A673 (cell line): ENCODE measurements at regions not wholly inside any gene's neighbourhood (a gene's known extent, or its start where the extent isn't known, plus 50 kb on each side); places are given as distances from the start of the nearest gene placed in this dataset.

Source experiments
- BruUV-seq: library from RNA; stranded (reverse); fragments of 400-500 nt; replicated peaks from 2 replicates; lab custom pipeline; 2021; lab: Mats Ljungman, UMichigan
- CTCF ChIA-PET: fragments of 300-600 bp; sonication (Branson Sonifier 250); formaldehyde crosslinking; loops from one replicate; lab custom pipeline; 2022; ENCODE audit warnings: antibody characterized with exemption; lab: Charles Lee
- POLR2A ChIA-PET: fragments of 300-600 bp; sonication (Branson Sonifier 250); formaldehyde crosslinking; loops from one replicate; lab custom pipeline; 2022; ENCODE audit warnings: antibody characterized with exemption; ENCODE audit not compliant: low non-redundant PET; lab: Charles Lee
- DNase-seq: peaks from one replicate; pipeline ENCODE4 v3.0.0-alpha.2; 2015; ENCODE audit warnings: low spot score
- H3K27ac ChIP-seq: fragments of 200-600 bp; sonication (generic); 2 replicates; pipeline ENCODE4 v1.5.1; 2016; ENCODE audit warnings: mixed run types, low read depth, mild to moderate bottlenecking, mixed read lengths, antibody characterized with exemption, low read length; ENCODE audit not compliant: poor library complexity, severe bottlenecking
- H3K27me3 ChIP-seq: fragments of 200-600 bp; sonication (generic); replicated peaks from 2 replicates; pipeline ENCODE4 v1.6.1; 2017; ENCODE audit warnings: mixed run types, low read depth, mild to moderate bottlenecking, mixed read lengths, antibody characterized with exemption, low read length; ENCODE audit not compliant: insufficient read depth, poor library complexity
- H3K36me3 ChIP-seq: fragments of 200-600 bp; sonication (generic); 2 replicates; pipeline ENCODE4 v1.6.1; 2016; ENCODE audit warnings: mixed run types, mild to moderate bottlenecking, mixed read lengths, antibody characterized with exemption, low read length; ENCODE audit not compliant: insufficient read depth, poor library complexity, severe bottlenecking
- H3K4me1 ChIP-seq: fragments of 200-600 bp; sonication (generic); 2 replicates; pipeline ENCODE4 v1.6.1; 2017; ENCODE audit warnings: mixed run types, mild to moderate bottlenecking, mixed read lengths, antibody characterized with exemption, low read length; ENCODE audit not compliant: insufficient read depth, poor library complexity, severe bottlenecking
- H3K4me3 ChIP-seq: fragments of 200-600 bp; sonication (generic); 2 replicates; pipeline ENCODE4 v1.5.1; 2016; ENCODE audit warnings: low read depth, mixed run types, mild to moderate bottlenecking, mixed read lengths, low read length; ENCODE audit not compliant: poor library complexity, severe bottlenecking
- H3K9me3 ChIP-seq: fragments of 200-600 bp; sonication (generic); 2 replicates; pipeline ENCODE4 v1.6.1; 2016; ENCODE audit warnings: mixed run types, low read depth, mild to moderate bottlenecking, mixed read lengths, antibody characterized with exemption, low read length; ENCODE audit not compliant: poor library complexity, severe bottlenecking
- CTCF ChIP-seq: fragments of 300-800, 200-600 bp; sonication (generic); conservative IDR thresholded peaks from 2 replicates; pipeline ENCODE4 v1.5.1; 2017; ENCODE audit warnings: low read depth, mild to moderate bottlenecking, antibody characterized with exemption, low read length, moderate library complexity, mixed read lengths
- EZH2 ChIP-seq: fragments of 200-600 bp; sonication (generic); IDR thresholded peaks from 2 replicates; pipeline ENCODE4 v1.6.1; 2017; ENCODE audit warnings: borderline replicate concordance, low read depth, mild to moderate bottlenecking, mixed read lengths, antibody characterized with exemption, low read length; ENCODE audit not compliant: poor library complexity, severe bottlenecking
- intact Hi-C: fragments of 100-400 bp; cut with micrococcal nuclease; formaldehyde crosslinking; loops from one replicate; pipeline ENCODE4 v1.10.0; 2022; ENCODE audit not compliant: unreplicated experiment

- Histone ChIP-seq H3K4me1 (no peaks in the 10 kb centered on the region), H3K9me3 (no peaks in the 10 kb centered on the region), H3K4me3 (no peak overlapping the region), H3K27me3 (peaks cover 32% of the 10 kb centered on the region), H3K27ac (no peak overlapping the region), H3K36me3 (no peaks in the 10 kb centered on the region)
- ChIA-PET CTCF (interaction anchor here (0.6 kb wide), 1 partner anchor 175 kb away, joined by 5 read pairs; no protein-coding TSS in a partner anchor), POLR2A (no interaction called here)
- TF ChIP-seq CTCF = no peak
- TF ChIP-seq EZH2 = no peak
- no TSS peak for BruUV-seq
- intact Hi-C loops = no loop called here
- no peak for DNase-seq
These were observed 110.8 kb downstream of the EMP1 start for GRCh38 chr12:13307143-13307816.

- no peaks in the 10 kb centered on the region for H3K36me3 ChIP-seq
- no peaks in the 10 kb centered on the region for H3K9me3 ChIP-seq
- H3K4me3 ChIP-seq = no peak overlapping the region
- no peak for DNase-seq
- no peak overlapping the region for H3K27ac ChIP-seq
- H3K4me1 ChIP-seq = no peaks in the 10 kb centered on the region
- intact Hi-C loops = no loop called here
- ChIA-PET POLR2A (no interaction called here), CTCF (interaction anchor here (0.6 kb wide), 1 partner anchor 157 kb away, joined by 3 read pairs; no protein-coding TSS in a partner anchor)
- no TSS peak for BruUV-seq
- peaks cover 27% of the 10 kb centered on the region for H3K27me3 ChIP-seq
- TF ChIP-seq CTCF (no peak), EZH2 (no peak)
These were observed 108.4 kb downstream of the EMP1 start for GRCh38 chr12:13304924-13305323.

- H3K4me3 ChIP-seq = no peak overlapping the region
- ChIA-PET POLR2A (no interaction called here), CTCF (no interaction called here)
- no peaks in the 10 kb centered on the region for H3K36me3 ChIP-seq
- no peaks in the 10 kb centered on the region for H3K4me1 ChIP-seq
- intact Hi-C loops = no loop called here
- DNase-seq = no peak
- no TSS peak for BruUV-seq
- no peak overlapping the region for H3K27ac ChIP-seq
- H3K27me3 ChIP-seq = peaks cover 58% of the 10 kb centered on the region
- no peak for TF ChIP-seq CTCF
- TF ChIP-seq EZH2 = no peak
- H3K9me3 ChIP-seq = no peaks in the 10 kb centered on the region
These were observed 102.9 kb downstream of the EMP1 start for GRCh38 chr12:13299457-13299856.
